HuH-7.5 (cell line): ENCODE measurements at regions not wholly inside any gene's neighbourhood (a gene's known extent, or its start where the extent isn't known, plus 50 kb on each side); places are given as distances from the start of the nearest gene placed in this dataset.
"Not testable (repeated sequence)": the region's sequence is repeated elsewhere in the genome, so short reads cannot be mapped to it uniquely, and the experiment has no call there.

ENCODE experiments used
- DNase-seq: peaks from one replicate; pipeline ENCODE4 v3.0.0; 2011; ENCODE audit warnings: low spot score

DNA sequence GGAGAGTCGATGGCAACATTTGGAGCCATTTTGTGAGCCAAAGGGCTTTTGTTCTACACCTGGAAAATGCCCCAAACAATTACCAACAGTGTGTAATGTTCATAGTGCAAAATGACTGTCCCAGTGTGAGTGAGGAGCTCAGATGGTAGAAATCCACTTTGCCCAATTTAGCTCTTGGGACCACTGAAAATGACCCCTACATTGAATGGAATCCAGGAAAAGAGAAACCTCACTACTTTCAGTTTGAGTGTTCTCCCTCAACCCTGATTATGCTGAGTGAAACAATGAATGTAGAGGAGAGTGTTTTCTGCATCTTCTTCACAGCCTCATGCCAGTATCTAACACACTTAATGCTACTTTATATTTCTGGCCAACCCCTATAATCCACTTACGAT, 84.9 kb upstream of the NRN1 start:
- no peak for DNase-seq

DNA sequence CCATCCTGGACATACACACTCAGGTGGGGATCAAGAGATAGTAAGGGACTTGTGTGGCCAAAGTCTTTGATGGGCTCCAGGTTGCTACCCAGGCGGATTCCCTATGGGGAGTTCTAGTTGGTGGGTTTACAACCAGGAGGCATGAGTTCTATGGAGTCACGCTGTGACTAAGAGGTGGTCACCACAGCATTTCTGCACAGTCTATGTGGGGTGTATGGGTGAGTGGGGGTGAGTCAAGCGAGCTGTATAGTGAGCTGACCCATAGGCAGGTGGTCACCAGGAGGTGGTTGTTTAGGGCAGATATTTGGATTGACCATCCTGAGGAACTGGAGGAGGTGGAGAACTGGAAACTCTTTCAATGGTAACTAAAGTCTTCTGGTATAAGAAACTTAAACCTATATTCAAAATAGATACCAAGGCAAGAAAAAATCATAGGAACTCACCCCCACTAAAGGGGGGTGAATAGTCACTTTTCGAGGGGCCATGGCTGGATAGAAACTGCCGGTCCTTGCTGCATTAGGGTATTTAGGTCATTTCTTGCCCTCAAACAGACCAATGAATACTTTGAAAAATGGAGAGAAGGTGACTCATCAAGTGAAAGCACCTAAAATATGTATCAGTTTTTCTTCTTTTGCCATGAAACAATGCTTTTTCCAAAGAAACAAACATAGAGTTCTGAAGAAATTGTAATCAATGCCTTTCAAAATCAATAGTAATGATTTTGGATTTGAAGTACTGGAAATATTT, 84.3 kb upstream of the NRN1 start:
- no peak for DNase-seq

DNA sequence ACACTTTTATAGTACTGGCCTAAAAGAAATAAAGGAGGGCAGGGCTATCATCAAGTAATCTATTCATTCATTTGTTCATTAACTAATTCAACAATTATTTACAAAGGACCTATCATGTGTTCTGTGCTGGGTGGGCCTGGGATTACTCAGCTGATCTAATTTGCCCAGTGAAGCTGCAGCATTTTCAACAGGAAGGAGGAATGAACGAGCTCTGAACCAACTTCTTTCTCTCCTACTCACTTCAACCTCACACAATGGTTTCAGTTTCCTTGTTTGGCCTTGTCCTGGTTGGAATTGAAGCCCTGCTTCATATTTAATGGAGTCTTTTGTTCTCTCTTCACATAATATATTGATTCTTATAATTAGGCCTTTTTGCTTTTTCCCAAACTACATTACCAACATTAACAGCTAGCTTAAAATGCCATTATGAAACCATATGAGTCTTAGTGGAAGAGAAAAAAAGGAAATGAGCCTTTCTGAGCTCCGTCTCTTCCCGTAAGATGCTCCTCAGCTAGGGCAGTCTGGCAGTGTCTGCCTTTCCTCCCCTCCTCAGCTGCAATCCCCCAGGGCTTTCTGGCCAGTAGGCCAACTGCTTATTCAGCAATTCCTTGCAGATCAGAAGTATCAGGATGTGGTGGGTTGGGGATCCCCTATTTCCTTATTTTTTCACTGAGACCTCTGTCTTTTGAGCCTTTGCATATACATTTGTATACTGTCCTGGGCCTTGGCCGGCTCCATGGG, 79.4 kb upstream of the NRN1 start:
- no peak for DNase-seq

DNA sequence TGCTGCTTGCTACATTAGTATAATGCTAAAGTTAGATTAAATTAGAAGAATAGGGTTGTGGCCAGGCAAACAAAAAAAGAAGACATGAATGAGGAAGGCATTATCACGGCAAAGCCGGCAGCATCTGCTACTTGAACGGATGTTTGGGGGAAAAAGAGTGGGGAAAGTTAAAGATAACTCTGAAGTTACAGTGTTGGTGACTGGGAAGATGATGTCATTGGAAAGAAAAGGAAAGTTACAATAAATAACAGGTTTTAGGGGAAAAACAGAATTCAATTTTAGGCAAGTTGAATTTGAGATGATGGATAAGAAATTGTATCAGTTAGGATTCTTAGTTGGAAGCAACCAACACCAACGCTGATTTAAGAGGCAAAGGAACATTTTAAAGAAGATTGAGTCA, 74.2 kb upstream of the NRN1 start:
- no peak for DNase-seq

DNA sequence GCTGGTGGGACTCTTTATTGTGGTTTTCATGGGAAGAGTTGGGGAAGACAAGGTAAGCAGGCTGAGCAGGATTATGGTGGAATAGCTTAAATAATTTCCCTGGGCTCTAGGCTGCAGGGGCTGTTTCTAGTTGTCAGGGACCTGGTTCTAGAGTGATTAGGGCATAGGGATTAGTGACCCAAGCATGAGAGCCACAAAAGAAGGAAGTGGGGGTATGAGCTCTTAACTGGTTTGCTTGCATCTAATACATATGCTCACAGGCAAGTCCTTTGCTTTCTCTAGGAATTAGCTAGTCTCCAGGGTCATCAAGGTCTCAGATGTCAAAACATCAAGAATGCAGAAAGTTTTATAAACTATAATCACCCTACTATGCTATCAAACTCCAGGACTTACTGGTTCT, 67.5 kb upstream of the NRN1 start:
- DNase-seq, result no peak

DNA sequence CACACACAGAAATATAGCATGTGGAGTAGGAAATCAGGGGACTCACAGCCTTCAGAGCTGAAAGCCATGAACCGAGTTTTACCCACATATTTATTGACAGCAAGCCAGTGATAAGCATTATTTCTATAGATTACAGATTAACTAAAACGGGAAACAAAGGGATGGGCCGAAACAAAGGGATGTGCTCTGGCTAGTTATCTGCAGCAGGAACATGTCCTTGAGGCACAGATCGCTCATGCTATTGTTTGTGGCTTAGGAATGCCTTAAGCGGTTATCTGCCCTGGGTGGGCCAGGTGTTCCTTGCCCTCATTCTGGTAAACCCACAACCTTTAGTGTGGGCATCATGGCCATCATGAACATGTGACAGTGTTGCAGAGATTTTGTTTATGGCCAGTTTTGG, 61.4 kb upstream of the NRN1 start:
- not testable (repeated sequence) for DNase-seq

DNA sequence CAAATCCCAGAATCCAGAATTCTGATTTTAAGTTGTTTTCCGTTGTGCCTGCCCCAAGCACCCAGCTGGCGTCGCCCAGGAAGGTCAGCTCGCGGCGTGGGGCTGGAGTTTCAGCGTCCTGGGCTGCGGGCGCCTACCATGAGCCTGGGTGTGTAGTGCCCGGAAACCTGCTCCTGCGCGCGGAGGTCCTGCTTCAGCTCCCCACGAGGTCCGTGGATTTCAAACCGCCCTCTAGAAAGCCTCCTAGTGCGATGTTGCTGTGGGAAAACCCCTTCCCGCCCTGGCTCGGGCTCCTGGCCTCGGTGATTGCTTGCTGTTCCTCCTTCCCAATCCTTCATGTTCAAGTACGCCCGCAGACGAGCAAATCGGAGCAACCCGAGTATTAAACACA, 51.3 kb upstream of the NRN1 start:
- no peak for DNase-seq

DNA sequence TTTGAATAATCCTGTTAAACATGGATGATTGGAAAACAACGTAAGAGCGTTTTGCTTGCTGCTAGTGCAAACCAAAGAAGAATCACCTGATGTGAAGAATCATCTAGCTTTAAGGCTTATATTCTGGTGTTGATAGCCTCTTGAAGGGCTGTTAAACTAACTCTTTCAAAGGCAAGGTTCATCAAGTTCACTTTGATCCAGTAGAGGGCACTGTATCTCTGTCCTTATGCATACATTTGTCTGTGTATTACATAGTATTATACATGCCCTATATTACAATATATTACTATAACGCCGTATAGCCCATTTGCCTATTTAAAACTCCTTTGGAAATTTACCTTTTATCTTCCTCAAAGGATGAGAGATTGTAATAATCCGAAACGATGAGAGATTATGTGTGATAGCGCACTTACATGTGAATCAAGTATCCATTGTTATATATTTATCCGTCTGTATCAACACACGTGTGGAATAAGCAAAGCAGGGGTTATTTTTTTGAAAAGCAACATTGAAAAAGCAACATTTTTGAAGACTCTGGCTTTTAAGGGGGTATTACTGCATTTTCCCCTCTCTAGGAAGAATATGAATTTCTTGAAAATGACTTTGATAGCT, 50.8 kb upstream of the NRN1 start:
- DNase-seq, result peak; percentile 7
